GM19372 (cell line): ENCODE measurements at regions not wholly inside any gene's neighbourhood (a gene's known extent, or its start where the extent isn't known, plus 50 kb on each side); places are given as distances from the start of the nearest gene placed in this dataset.
"Not testable (repeated sequence)": the region's sequence is repeated elsewhere in the genome, so short reads cannot be mapped to it uniquely, and the experiment has no call there.

Experiments used
- ATAC-seq: cut with Tn5 transposase; IDR thresholded peaks from one replicate; pipeline ENCODE4 v1.9.1; 2021; ENCODE audit warnings: mild to moderate bottlenecking, low read depth, moderate library complexity; ENCODE audit not compliant: unreplicated experiment

- no peak for ATAC-seq
Observed at GRCh38 chr6:154920495-154921200, 74.5 kb upstream of the TIAM2 start.

GRCh38 chr6:154921482-154921881 is 73.6 kb upstream of the TIAM2 start:
- no peak for ATAC-seq

GRCh38 chr6:154923199-154923869 is 71.8 kb upstream of the TIAM2 start:
- no peak for ATAC-seq

- no peak for ATAC-seq
Observed at GRCh38 chr6:154925130-154925529, 70.0 kb upstream of the TIAM2 start.

- no peak for ATAC-seq
Observed at GRCh38 chr6:154926366-154926765, 68.7 kb upstream of the TIAM2 start.

- ATAC-seq, result peak; percentile 64
Observed at GRCh38 chr6:154928325-154928922, 66.7 kb upstream of the TIAM2 start.

GRCh38 chr6:154930451-154930851 is 64.7 kb upstream of the TIAM2 start:
- ATAC-seq, result no peak

GRCh38 chr6:154931711-154932424 is 63.2 kb upstream of the TIAM2 start:
- ATAC-seq, result no peak

GRCh38 chr6:154932515-154933027 is 62.5 kb upstream of the TIAM2 start:
- ATAC-seq, result no peak

GRCh38 chr6:154933181-154933827 is 61.8 kb upstream of the TIAM2 start:
- ATAC-seq, result no peak

- no peak for ATAC-seq
Observed at GRCh38 chr6:154937306-154938220, 57.6 kb upstream of the TIAM2 start.

GRCh38 chr6:154938221-154938580 is 56.9 kb upstream of the TIAM2 start:
- ATAC-seq, result no peak

GRCh38 chr6:154938727-154939285 is 56.3 kb upstream of the TIAM2 start:
- ATAC-seq, result not testable (repeated sequence)

GRCh38 chr6:154942770-154943169 is 52.3 kb upstream of the TIAM2 start:
- no peak for ATAC-seq

- no peak for ATAC-seq
Observed at GRCh38 chr6:154945271-154945890, 49.7 kb upstream of the TIAM2 start.
